Effector memory CD8-positive, alpha-beta T cell (primary cell): ENCODE measurements at regions not wholly inside any gene's neighbourhood (a gene's known extent, or its start where the extent isn't known, plus 50 kb on each side); places are given as distances from the start of the nearest gene placed in this dataset.

Experiments used
- ATAC-seq: fragments of 150-1000 bp; cut with Tn5 transposase; replicated peaks from 2 replicates; pipeline ENCODE4 v1.10.0; 2021; ENCODE audit warnings: mild to moderate bottlenecking, moderate library complexity
- DNase-seq, 3 experiments: peaks; one replicate each; pipeline ENCODE4 v3.0.0; 2021
- H3K27ac Mint-ChIP-seq, 2 donors: one replicate each; pipeline ENCODE4 v1.8.0; 2022; ENCODE audit warnings: mild to moderate bottlenecking in 2 of 2, mixed read lengths in 2 of 2, moderate library complexity in 2 of 2
- H3K27me3 Mint-ChIP-seq, 2 donors: one replicate each; pipeline ENCODE4 v1.8.0; 2022; ENCODE audit warnings: mixed read lengths in 2 of 2
- H3K36me3 Mint-ChIP-seq: one replicate; pipeline ENCODE4 v1.8.0; 2022; ENCODE audit warnings: mild to moderate bottlenecking, moderate library complexity, mixed read lengths; ENCODE audit not compliant: insufficient read depth
- H3K4me1 Mint-ChIP-seq, 2 donors: one replicate each; pipeline ENCODE4 v1.8.0; 2022; ENCODE audit warnings: low read depth in 2 of 2, mixed read lengths in 2 of 2
- H3K4me3 Mint-ChIP-seq, 2 donors: one replicate each; pipeline ENCODE4 v1.8.0; 2022; ENCODE audit warnings: mild to moderate bottlenecking in 2 of 2, mixed read lengths in 2 of 2, moderate library complexity in 2 of 2
- H3K9me3 Mint-ChIP-seq, 2 donors: one replicate each; pipeline ENCODE4 v1.8.0; 2022; ENCODE audit warnings: mixed read lengths in 2 of 2

GRCh38 chr2:117436697-117437096 lies 377.8 kb upstream of the DDX18 start:
- no peak for ATAC-seq
- Mint-ChIP-seq H3K27ac (no peak overlapping the region), H3K36me3 (no peaks in the 10 kb centered on the region)

GRCh38 chr2:117470311-117471095 lies 344.0 kb upstream of the DDX18 start:
- Mint-ChIP-seq H3K4me1 (no peaks in the 10 kb centered on the region), H3K9me3 (peaks cover 7 to 12% of the 10 kb centered on the region in 2 donors), H3K4me3 (no peak overlapping the region), H3K36me3 (no peaks in the 10 kb centered on the region), H3K27me3 (no peaks in the 10 kb centered on the region), H3K27ac (no peak overlapping the region)
- DNase-seq: no peak
- no peak for ATAC-seq

More at GRCh38 chr2:117436697-117437096, 377.8 kb upstream of the DDX18 start:
- H3K27me3 Mint-ChIP-seq: no peaks in the 10 kb centered on the region
- no peak for DNase-seq
- H3K4me1 Mint-ChIP-seq: no peaks in the 10 kb centered on the region
- peaks cover 6 to 24% of the 10 kb centered on the region in 2 donors for H3K9me3 Mint-ChIP-seq
- H3K4me3 Mint-ChIP-seq: no peak overlapping the region

DNA sequence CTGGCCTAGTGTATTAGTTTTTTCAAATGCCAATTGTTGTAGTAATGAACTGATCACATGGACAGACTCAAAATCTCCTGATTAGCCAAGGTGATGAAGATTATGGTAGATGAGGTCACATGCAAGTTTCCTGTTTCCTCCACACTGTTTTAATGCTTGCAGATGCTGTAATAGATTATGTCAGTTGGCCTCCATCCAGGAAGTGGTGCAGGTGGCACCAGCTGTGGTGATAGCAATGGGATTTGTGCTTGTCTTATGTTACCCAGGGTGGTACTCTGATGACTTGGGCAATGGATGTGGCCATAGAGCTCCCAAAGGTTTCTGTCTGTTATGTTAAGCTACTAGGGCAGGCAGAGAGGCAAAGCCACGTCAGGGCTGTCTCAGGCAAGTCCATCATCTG lies 332.9 kb upstream of the DDX18 start:
- Mint-ChIP-seq H3K9me3 (peaks cover 9 to 29% of the 10 kb centered on the region in 2 donors), H3K4me3 (no peak overlapping the region), H3K27me3 (no peaks in the 10 kb centered on the region), H3K27ac (no peak overlapping the region), H3K36me3 (no peaks in the 10 kb centered on the region), H3K4me1 (no peaks in the 10 kb centered on the region)
- DNase-seq (no peak), ATAC-seq (no peak)

GRCh38 chr2:117485588-117485987 lies 328.9 kb upstream of the DDX18 start:
- H3K36me3 Mint-ChIP-seq: no peaks in the 10 kb centered on the region
- H3K27me3 Mint-ChIP-seq: no peaks in the 10 kb centered on the region
- no peak overlapping the region for H3K4me3 Mint-ChIP-seq
- ATAC-seq (no peak), DNase-seq (no peak)
- H3K4me1 Mint-ChIP-seq: no peaks in the 10 kb centered on the region
- peaks cover 5 to 23% of the 10 kb centered on the region in 2 donors for H3K9me3 Mint-ChIP-seq
- no peak overlapping the region for H3K27ac Mint-ChIP-seq

GRCh38 chr2:117486081-117486480 lies 328.4 kb upstream of the DDX18 start:
- H3K36me3 Mint-ChIP-seq: no peaks in the 10 kb centered on the region
- no peak overlapping the region for H3K4me3 Mint-ChIP-seq
- DNase-seq (no peak), ATAC-seq (no peak)
- H3K27me3 Mint-ChIP-seq: no peaks in the 10 kb centered on the region
- H3K9me3 Mint-ChIP-seq: peaks cover 7 to 23% of the 10 kb centered on the region in 2 donors
- H3K27ac Mint-ChIP-seq: no peak overlapping the region
- H3K4me1 Mint-ChIP-seq: no peaks in the 10 kb centered on the region

DNA sequence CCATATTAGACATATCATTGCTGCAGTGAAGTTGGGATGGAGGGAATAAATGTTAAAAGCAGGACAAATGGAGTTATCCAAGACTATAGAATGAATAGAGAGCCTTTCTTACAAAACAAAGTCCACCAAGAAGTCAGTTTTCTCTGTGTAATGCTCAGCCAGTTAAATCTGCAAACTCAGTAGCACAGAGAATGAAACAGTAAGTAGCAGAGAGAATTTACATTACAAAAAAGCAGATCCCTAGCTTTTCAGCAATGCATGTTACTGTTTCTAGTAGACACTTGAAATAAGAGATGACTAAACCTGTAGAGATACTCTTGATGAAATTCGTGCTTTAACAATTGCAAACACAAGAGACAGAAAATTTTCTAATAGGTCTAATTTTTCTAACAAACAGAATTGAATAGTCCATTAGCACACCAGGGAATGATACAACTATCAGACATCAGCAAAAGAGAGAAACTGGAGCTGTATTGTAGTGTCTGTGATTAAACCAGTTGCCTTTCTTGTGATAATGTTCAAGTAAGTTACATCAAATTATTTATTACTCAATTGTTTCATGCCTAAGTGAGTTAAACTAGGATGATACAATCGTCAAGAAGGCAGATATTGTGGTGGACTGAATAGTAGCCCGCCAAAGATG lies 322.2 kb upstream of the DDX18 start:
- Mint-ChIP-seq H3K9me3 (peaks cover 0 to 2% of the 10 kb centered on the region in 2 donors), H3K27ac (no peak overlapping the region), H3K36me3 (no peaks in the 10 kb centered on the region), H3K27me3 (no peaks in the 10 kb centered on the region), H3K4me1 (no peaks in the 10 kb centered on the region), H3K4me3 (no peak overlapping the region)
- DNase-seq (no peak), ATAC-seq (no peak)

GRCh38 chr2:117500721-117501120 lies 313.8 kb upstream of the DDX18 start:
- H3K27ac Mint-ChIP-seq: no peak overlapping the region
- H3K27me3 Mint-ChIP-seq: no peaks in the 10 kb centered on the region
- H3K36me3 Mint-ChIP-seq: no peaks in the 10 kb centered on the region
- no peak for ATAC-seq
- no peak for DNase-seq
- H3K4me1 Mint-ChIP-seq: no peaks in the 10 kb centered on the region
- no peak overlapping the region for H3K4me3 Mint-ChIP-seq
- peaks cover 1 to 9% of the 10 kb centered on the region in 2 donors for H3K9me3 Mint-ChIP-seq

DNA sequence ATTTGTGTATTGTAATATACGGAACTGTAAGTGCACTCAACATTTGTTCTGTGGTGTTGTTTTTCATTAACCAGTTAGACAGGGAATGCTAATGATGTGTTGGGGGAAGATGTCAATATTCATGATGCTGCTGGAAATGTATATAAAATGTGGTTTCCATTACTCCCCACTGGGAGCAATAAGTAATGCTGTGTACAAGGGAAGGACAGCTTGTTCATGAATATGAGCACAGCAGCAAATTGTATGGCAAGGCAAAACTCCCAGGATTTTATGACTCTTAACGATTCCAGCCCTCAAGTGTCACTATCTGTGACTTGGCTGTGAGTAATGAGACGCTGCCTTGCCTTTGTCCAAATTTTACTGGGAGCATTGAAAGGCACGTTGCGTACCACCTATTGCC lies 312.4 kb upstream of the DDX18 start:
- H3K4me3 Mint-ChIP-seq: no peak overlapping the region
- no peak for DNase-seq
- H3K27me3 Mint-ChIP-seq: no peaks in the 10 kb centered on the region
- H3K36me3 Mint-ChIP-seq: no peaks in the 10 kb centered on the region
- no peak for ATAC-seq
- peaks cover 1 to 9% of the 10 kb centered on the region in 2 donors for H3K9me3 Mint-ChIP-seq
- H3K27ac Mint-ChIP-seq: no peak overlapping the region
- H3K4me1 Mint-ChIP-seq: no peaks in the 10 kb centered on the region

DNA sequence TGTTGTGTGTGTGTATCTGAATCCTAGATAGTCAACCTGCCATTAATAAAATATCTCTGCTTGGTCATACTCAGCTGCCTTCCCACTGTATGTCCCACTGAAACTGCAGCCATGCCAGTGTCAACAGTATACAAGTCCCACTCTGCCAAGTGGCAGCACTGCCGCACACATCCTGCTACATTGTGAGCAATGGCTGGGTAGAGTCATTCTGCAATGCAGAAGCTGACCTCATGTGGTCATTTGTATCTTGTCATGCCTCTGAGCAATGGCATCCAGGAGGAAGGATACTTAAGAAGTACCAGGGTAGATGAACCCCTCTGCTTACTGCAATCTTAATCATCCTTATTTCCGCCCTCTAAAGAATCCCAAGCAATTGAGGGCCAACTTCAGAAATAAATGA lies 302.2 kb upstream of the DDX18 start:
- H3K4me3 Mint-ChIP-seq: no peak overlapping the region
- no peak overlapping the region for H3K27ac Mint-ChIP-seq
- no peaks in the 10 kb centered on the region for H3K27me3 Mint-ChIP-seq
- peaks cover 3 to 28% of the 10 kb centered on the region in 2 donors for H3K9me3 Mint-ChIP-seq
- DNase-seq (no peak), ATAC-seq (no peak)
- no peaks in the 10 kb centered on the region for H3K36me3 Mint-ChIP-seq
- no peaks in the 10 kb centered on the region for H3K4me1 Mint-ChIP-seq

DNA sequence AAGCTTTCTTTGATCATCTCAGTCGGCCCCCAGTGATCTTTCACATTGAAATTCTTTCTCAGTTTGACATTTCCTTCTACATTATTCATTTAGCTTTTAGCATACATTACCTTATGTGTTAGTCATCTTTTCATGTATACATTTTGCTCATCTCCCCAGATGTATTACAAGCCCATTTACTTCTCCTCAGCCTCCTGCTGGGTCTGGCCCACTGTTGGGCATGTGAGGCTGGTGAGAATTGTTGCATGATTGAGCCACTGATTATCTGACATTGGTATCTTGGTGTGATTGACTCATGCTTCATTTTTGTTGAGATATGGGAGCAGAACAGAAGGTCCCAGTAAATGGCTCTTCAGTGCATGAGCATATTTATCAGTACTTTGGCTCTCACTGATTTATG lies 300.1 kb upstream of the DDX18 start:
- H3K27me3 Mint-ChIP-seq: no peaks in the 10 kb centered on the region
- no peak overlapping the region for H3K4me3 Mint-ChIP-seq
- no peaks in the 10 kb centered on the region for H3K4me1 Mint-ChIP-seq
- peaks cover 3 to 28% of the 10 kb centered on the region in 2 donors for H3K9me3 Mint-ChIP-seq
- ATAC-seq: no peak
- no peak overlapping the region for H3K27ac Mint-ChIP-seq
- H3K36me3 Mint-ChIP-seq: no peaks in the 10 kb centered on the region
- no peak for DNase-seq

DNA sequence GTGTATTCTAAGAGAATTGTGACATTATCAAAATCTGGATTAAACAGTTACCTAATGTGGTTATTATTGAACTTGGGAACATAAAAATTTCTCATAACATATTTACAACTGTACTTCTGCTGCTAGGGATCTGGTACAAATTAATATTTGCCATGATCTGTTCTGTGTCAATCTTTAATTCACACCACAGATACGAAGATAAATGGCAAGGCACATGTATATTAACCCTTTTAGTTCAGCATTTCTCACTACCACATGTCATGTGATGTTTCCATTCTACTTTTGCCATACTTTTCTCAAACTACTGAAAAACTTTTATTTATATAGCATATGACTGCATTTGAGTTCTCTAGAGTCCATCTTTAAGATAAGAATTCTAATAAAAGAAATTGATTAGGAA lies 295.3 kb upstream of the DDX18 start:
- Mint-ChIP-seq H3K4me1 (no peaks in the 10 kb centered on the region), H3K9me3 (peaks cover 0 to 5% of the 10 kb centered on the region in 2 donors), H3K36me3 (no peaks in the 10 kb centered on the region), H3K27me3 (no peaks in the 10 kb centered on the region), H3K4me3 (no peak overlapping the region), H3K27ac (no peak overlapping the region)
- ATAC-seq (no peak), DNase-seq (no peak)

DNA sequence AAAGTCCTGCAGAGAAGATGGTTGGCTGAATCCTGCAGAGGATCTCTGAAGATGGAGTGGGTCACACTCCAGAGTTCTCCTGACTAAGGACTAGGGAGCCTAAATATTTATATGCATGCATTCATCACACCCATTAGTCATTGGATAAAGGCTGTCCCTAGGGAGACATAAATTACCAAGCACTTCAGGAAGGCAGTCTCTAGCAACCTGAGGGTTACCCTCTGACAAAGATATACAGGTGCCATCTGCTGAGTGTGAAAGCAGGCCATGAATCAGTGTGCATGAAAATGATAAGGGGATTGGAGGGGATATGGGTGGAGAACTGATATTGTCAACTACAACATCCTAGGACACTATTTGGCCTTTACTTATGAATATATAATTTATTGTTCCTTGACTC lies 294.8 kb upstream of the DDX18 start:
- no peak overlapping the region for H3K4me3 Mint-ChIP-seq
- H3K36me3 Mint-ChIP-seq: no peaks in the 10 kb centered on the region
- no peak overlapping the region for H3K27ac Mint-ChIP-seq
- ATAC-seq (no peak), DNase-seq (no peak)
- H3K4me1 Mint-ChIP-seq: no peaks in the 10 kb centered on the region
- no peaks in the 10 kb centered on the region for H3K27me3 Mint-ChIP-seq
- peaks cover 0 to under 1% of the 10 kb centered on the region in 2 donors for H3K9me3 Mint-ChIP-seq

GRCh38 chr2:117523267-117523666 lies 291.2 kb upstream of the DDX18 start:
- H3K27ac Mint-ChIP-seq: no peak overlapping the region
- no peak for ATAC-seq
- H3K36me3 Mint-ChIP-seq: no peaks in the 10 kb centered on the region
- no peak for DNase-seq
- H3K4me1 Mint-ChIP-seq: no peaks in the 10 kb centered on the region
- no peak overlapping the region for H3K4me3 Mint-ChIP-seq
- H3K9me3 Mint-ChIP-seq: no peaks in the 10 kb centered on the region
- H3K27me3 Mint-ChIP-seq: no peaks in the 10 kb centered on the region

DNA sequence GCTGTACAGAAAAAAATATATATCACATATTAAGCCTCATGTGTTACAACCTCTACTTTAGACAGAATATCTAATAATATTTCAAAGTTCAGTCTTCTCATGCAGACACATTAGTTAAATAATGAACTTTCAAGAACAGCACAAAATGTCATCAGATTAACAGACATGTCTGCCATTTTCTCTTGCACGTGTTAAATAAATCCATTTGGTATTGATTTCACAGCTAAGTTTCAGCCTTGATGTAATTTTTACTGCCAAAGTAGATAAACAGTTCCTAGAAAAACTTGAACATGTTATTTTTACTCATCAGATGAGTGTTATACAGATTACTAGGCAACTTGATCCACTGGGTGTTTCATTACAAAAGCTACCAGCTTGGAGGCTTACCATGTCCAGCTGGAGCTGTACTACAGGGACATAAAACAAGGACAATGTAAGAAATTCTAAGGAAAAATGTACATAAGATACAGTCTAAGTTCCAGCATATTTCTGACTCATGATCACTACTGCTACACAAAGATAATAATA lies 290.7 kb upstream of the DDX18 start:
- Mint-ChIP-seq H3K9me3 (no peaks in the 10 kb centered on the region), H3K27me3 (no peaks in the 10 kb centered on the region), H3K36me3 (no peaks in the 10 kb centered on the region), H3K4me3 (no peak overlapping the region), H3K4me1 (no peaks in the 10 kb centered on the region), H3K27ac (no peak overlapping the region)
- ATAC-seq: no peak
- DNase-seq: no peak
